Muscle layer of duodenum (tissue), 2 donors: ENCODE measurements at regions not wholly inside any gene's neighbourhood (a gene's known extent, or its start where the extent isn't known, plus 50 kb on each side); places are given as distances from the start of the nearest gene placed in this dataset.

Experiments
- H3K27ac ChIP-seq: one replicate; pipeline ENCODE4 v1.7.0; 2013; ENCODE audit warnings: mild to moderate bottlenecking, low read length
- H3K27me3 ChIP-seq: one replicate; pipeline ENCODE4 v1.7.0; 2013; ENCODE audit warnings: low read depth, mild to moderate bottlenecking, control low read depth, low read length
- H3K36me3 ChIP-seq, 2 donors: one replicate each; pipeline ENCODE4 v1.7.0; 2013; ENCODE audit warnings: low read length in 2 of 2, control low read depth in 1 of 2, mild to moderate bottlenecking in 1 of 2; ENCODE audit not compliant: insufficient read depth in 2 of 2, control insufficient read depth in 1 of 2
- H3K4me1 ChIP-seq, 2 donors: one replicate each; pipeline ENCODE4 v1.7.0; 2013; ENCODE audit warnings: low read length in 2 of 2, mild to moderate bottlenecking in 2 of 2, control low read depth in 1 of 2, moderate library complexity in 1 of 2; ENCODE audit not compliant: insufficient read depth in 2 of 2, control insufficient read depth in 1 of 2
- H3K4me3 ChIP-seq, 2 donors: one replicate each; pipeline ENCODE4 v1.7.0; 2013; ENCODE audit warnings: low read length in 2 of 2, low read depth in 1 of 2, mild to moderate bottlenecking in 1 of 2
- H3K9me3 ChIP-seq, 2 donors: one replicate each; pipeline ENCODE4 v1.7.0; 2013; ENCODE audit warnings: low read length in 2 of 2, control low read depth in 1 of 2, mild to moderate bottlenecking in 1 of 2; ENCODE audit not compliant: control insufficient read depth in 1 of 2
- donor health status: healthy.

DNA sequence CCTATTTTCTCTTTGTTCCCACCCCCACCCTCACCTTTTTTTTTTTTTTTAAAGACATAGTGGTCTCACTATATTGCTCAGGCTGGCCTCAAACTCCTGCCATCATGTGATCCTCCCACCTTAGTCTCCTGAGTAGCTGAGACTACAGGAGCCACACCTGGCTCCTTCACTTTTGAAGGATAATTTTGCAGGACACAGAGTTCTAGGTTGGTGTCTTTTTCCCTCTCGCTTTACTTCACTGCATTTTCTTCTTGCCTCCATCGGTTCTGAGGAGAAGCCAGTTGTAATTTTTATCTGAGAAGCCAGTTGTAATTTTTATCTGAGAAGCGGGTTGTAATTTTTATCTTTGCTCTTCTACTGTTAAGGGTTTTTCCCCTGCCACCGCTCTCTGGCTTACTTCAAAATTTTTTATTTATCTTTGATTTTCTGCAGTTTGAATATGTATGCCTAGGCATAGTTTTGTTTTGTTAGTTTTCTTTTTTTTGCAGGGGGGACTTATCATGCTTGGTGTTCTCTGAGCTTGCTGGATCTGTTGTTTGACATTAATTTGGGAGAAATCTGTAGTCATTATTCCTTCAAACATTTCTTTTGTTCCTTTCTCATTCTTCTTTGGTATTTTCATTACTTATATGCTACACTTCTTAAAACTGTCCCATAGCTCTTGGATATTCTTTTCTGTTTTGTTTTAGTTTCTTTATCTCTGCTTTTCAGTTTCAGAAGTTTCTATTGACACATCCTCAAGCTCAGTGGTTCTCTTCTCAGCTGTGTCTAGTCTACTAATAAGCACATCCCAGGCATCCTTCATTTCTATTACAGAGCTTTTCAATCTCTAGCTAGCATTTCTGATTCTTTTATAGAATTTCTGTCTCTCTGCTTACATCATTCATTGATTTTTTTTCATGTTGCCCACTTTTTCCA, 148.2 kb upstream of the CHD1 start:
- Histone ChIP-seq H3K36me3 (no peaks in the 10 kb centered on the region), H3K4me3 (no peak overlapping the region), H3K27ac (no peak overlapping the region), H3K27me3 (no peaks in the 10 kb centered on the region), H3K9me3 (no peaks in the 10 kb centered on the region), H3K4me1 (no peaks in the 10 kb centered on the region)

- Histone ChIP-seq H3K27ac (no peak overlapping the region), H3K4me3 (no peak overlapping the region), H3K4me1 (no peaks in the 10 kb centered on the region), H3K9me3 (no peaks in the 10 kb centered on the region), H3K36me3 (no peaks in the 10 kb centered on the region), H3K27me3 (no peaks in the 10 kb centered on the region)
These were observed 144.0 kb upstream of the CHD1 start for GRCh38 chr5:99072846-99073245.

DNA sequence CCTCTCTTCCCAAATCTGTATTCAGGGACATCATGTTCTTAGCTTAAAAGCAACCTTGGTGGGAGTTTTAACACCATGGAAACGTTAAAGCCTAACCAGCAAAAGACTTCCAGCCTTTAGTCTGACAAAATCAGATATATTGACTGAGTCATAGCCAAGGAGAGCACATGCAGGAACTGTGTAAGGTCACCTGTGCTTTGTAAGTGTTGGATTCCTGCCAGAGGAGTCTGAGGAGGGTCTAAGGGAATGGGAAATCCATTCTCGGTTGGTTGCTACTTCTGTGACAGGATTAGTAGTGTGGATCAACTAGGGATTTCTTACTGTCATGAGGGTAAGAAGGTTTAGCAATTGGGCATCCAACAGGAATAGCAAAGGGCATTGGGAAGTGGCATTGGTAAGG, 142.0 kb upstream of the CHD1 start:
- Histone ChIP-seq H3K4me3 (no peak overlapping the region), H3K9me3 (no peaks in the 10 kb centered on the region), H3K4me1 (no peaks in the 10 kb centered on the region), H3K27me3 (no peaks in the 10 kb centered on the region), H3K36me3 (no peaks in the 10 kb centered on the region), H3K27ac (no peak overlapping the region)

DNA sequence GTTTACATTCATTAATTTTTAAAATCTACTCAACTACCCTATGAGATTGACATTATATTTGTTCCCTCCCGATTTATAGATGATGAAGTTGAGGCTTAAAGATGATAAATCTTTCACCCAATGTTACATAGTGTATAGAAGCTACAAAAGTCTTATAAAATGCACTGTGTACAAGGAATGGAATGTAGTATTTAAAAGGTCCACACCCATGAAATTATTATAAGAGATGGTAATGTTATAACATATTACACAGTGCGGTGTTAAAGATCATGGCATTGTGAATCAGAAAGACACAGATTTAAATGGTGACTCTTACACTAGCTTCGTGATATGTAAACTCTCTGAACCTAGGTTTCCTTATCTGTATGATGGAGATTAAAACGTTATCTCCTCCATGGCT, 141.6 kb upstream of the CHD1 start:
- H3K27ac ChIP-seq, result no peak overlapping the region
- H3K27me3 ChIP-seq, result no peaks in the 10 kb centered on the region
- no peak overlapping the region for H3K4me3 ChIP-seq
- H3K36me3 ChIP-seq, result no peaks in the 10 kb centered on the region
- H3K4me1 ChIP-seq, result no peaks in the 10 kb centered on the region
- no peaks in the 10 kb centered on the region for H3K9me3 ChIP-seq

- Histone ChIP-seq H3K36me3 (no peaks in the 10 kb centered on the region), H3K27me3 (no peaks in the 10 kb centered on the region), H3K27ac (no peak overlapping the region), H3K4me1 (no peaks in the 10 kb centered on the region), H3K4me3 (no peak overlapping the region), H3K9me3 (no peaks in the 10 kb centered on the region)
These were observed 140.3 kb upstream of the CHD1 start for GRCh38 chr5:99068944-99069650.

GRCh38 chr5:99063737-99064136, 134.9 kb upstream of the CHD1 start:
- no peaks in the 10 kb centered on the region for H3K9me3 ChIP-seq
- no peaks in the 10 kb centered on the region for H3K27me3 ChIP-seq
- no peaks in the 10 kb centered on the region for H3K36me3 ChIP-seq
- H3K4me1 ChIP-seq, result peaks cover 0 to 7% of the 10 kb centered on the region in 2 donors
- no peak overlapping the region for H3K27ac ChIP-seq
- H3K4me3 ChIP-seq, result no peak overlapping the region

GRCh38 chr5:99061711-99062110, 132.9 kb upstream of the CHD1 start:
- H3K36me3 ChIP-seq, result no peaks in the 10 kb centered on the region
- peaks cover 0 to 7% of the 10 kb centered on the region in 2 donors for H3K4me1 ChIP-seq
- H3K4me3 ChIP-seq, result no peak overlapping the region
- no peaks in the 10 kb centered on the region for H3K27me3 ChIP-seq
- no peak overlapping the region for H3K27ac ChIP-seq
- H3K9me3 ChIP-seq, result no peaks in the 10 kb centered on the region

- H3K4me1 ChIP-seq, result peaks cover 0 to 7% of the 10 kb centered on the region in 2 donors
- H3K4me3 ChIP-seq, result no peak overlapping the region
- no peaks in the 10 kb centered on the region for H3K36me3 ChIP-seq
- no peaks in the 10 kb centered on the region for H3K27me3 ChIP-seq
- no peaks in the 10 kb centered on the region for H3K9me3 ChIP-seq
- H3K27ac ChIP-seq, result no peak overlapping the region
These were observed 132.5 kb upstream of the CHD1 start for GRCh38 chr5:99061299-99061698.

DNA sequence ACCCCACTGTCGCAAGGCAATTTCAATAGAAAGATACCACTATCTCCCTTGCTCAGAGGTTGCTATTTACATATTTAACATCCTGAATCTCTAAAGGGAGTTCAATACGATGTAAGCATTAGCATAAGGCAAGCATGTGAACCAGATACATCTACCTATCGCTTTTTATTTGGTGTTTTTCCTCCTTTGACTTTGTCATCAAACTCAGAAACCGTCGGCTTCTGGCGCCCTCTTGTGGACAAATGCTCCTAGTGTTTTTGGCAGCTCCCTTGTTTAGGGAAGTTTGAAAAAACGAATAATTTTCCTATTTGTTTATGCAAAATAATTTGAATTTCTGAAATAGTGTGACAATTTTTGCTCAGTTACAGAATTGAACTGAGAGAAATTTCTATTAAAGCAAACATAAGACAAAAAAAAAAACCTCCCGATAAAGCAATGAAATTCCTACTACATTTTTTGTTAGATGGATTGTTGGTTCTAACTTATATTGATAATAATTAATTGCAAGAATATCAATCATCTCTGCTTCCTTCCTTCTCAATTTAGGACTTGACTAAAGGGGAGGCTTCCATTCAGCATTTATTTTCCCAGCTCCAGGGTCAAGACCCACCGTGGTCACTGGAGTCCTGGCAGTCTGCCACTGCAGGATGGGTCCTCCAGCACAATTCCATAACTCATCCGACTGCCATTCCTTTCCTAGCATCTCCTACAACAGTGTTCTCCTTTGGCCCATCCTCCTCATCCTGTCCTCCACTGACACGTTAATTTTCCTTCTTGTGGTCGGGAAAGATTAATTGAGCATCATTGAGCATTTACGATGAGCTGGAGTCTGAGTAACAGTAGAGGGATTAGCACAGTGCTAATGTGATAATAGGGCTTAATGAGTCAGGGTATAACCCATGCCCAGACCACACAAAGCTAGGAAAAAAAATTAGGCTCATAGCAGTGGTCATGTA, 131.8 kb upstream of the CHD1 start:
- H3K27me3 ChIP-seq, result no peaks in the 10 kb centered on the region
- no peaks in the 10 kb centered on the region for H3K36me3 ChIP-seq
- peaks cover 0 to 7% of the 10 kb centered on the region in 2 donors for H3K4me1 ChIP-seq
- H3K27ac ChIP-seq, result no peak overlapping the region
- H3K4me3 ChIP-seq, result no peak overlapping the region
- no peaks in the 10 kb centered on the region for H3K9me3 ChIP-seq

- no peaks in the 10 kb centered on the region for H3K27me3 ChIP-seq
- H3K4me1 ChIP-seq, result peaks cover 0 to 7% of the 10 kb centered on the region in 2 donors
- H3K4me3 ChIP-seq, result no peak overlapping the region
- no peaks in the 10 kb centered on the region for H3K36me3 ChIP-seq
- H3K9me3 ChIP-seq, result no peaks in the 10 kb centered on the region
- no peak overlapping the region for H3K27ac ChIP-seq
These were observed 130.9 kb upstream of the CHD1 start for GRCh38 chr5:99059685-99060084.

GRCh38 chr5:99058466-99058865, 129.7 kb upstream of the CHD1 start:
- Histone ChIP-seq H3K36me3 (no peaks in the 10 kb centered on the region), H3K4me1 (peaks cover 0 to 7% of the 10 kb centered on the region in 2 donors), H3K9me3 (no peaks in the 10 kb centered on the region), H3K4me3 (no peak overlapping the region), H3K27me3 (no peaks in the 10 kb centered on the region), H3K27ac (no peak overlapping the region)
